ENCODE measurements at regions not wholly inside any gene's neighbourhood (a gene's known extent, or its start where the extent isn't known, plus 50 kb on each side); places are given as distances from the start of the nearest gene placed in this dataset.
A peak's percentile ranks its signal among the peaks of the same experiment; 100 is the strongest.
"Not testable (repeated sequence)": the region's sequence is repeated elsewhere in the genome, so short reads cannot be mapped to it uniquely, and the experiment has no call there.

GRCh38 chr6:73943930-73944652 is 248.1 kb downstream of the CD109 start:
- no peak for DNase-seq

GRCh38 chr6:73943411-73943810 is 247.4 kb downstream of the CD109 start:
- no peak for DNase-seq

GRCh38 chr6:73942592-73943186 is 246.7 kb downstream of the CD109 start:
- no peak for DNase-seq

- DNase-seq = no peak
Observed at GRCh38 chr6:73941892-73942291, 245.9 kb downstream of the CD109 start.

DNA sequence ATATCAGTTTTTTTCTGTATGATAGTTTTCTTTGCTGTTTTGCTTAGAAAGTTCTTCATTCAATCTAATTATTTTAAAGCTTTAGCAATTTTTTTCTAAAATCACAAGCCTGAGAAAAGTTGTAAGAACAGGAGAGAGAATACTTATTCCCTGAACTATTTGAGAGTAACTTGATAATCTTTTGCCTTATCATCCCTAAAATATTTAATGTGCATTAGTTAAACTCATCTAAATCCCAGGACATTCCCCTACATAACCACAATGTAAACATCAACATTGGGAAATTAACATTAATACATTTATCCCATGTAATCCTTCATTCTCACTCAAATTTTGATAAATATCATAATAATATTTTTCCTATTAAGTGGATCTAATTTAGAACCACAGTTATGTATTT is 241.8 kb downstream of the CD109 start:
- no peak for DNase-seq

DNA sequence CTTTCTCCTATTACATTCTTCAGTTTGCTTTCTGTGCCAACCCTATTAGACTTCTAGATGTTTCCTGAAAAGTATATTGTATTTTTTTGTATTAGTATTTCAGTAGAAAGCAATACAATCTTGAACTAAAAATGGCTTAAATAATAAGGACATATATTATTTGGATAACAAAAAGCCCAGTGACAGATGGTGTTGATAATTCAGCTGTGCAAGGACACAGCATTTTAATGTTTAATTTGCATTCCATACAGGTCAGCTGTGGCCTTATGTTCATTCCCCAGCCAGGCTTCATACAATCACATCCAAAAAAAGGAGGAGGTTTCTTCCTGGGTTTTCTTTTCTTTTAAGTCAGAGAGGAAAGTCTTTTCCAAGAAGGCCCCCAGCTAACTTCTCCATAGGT is 236.9 kb downstream of the CD109 start:
- DNase-seq = peak; percentile 35

DNA sequence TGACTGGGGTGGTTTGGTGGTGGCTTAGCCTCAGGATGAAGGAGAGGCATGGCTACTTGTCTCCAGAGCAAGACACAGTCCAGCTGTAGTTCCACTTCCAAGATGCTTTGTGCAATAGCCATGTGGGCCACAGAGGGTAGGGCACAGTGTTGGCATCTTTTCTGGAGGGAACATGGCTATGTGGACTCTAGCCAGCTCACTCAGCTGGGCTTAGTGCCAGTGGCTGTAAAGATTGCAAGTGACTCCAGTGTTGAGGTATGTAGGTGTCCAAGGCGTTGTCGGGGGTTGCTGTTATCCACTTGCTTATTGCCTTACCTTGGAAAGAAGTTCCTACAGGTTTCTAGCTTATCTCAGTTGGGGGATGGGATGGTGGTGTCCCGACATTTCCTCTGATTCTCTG is 233.4 kb downstream of the CD109 start:
- no peak for DNase-seq

GRCh38 chr6:73927421-73927820 is 231.4 kb downstream of the CD109 start:
- DNase-seq = no peak

DNA sequence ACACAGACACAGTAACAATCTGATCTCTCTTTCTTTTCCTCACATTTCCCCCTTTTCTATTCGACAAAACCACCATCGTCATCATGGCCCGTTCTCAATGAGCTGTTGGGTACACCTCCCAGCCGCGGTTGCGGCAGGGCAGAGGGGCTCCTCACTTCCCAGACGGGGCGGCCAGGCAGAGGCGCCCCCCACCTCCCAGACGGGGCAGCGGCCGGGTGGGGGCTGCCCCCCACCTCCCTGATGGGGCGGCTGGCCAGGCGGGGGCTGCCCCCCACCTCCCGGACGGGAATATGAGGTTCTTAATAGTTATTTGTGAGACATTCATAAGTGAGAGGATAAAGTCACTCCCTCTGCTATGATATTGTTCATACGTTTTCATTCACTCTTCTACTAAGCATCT is 229.7 kb downstream of the CD109 start:
- DNase-seq = not testable (repeated sequence)

DNA sequence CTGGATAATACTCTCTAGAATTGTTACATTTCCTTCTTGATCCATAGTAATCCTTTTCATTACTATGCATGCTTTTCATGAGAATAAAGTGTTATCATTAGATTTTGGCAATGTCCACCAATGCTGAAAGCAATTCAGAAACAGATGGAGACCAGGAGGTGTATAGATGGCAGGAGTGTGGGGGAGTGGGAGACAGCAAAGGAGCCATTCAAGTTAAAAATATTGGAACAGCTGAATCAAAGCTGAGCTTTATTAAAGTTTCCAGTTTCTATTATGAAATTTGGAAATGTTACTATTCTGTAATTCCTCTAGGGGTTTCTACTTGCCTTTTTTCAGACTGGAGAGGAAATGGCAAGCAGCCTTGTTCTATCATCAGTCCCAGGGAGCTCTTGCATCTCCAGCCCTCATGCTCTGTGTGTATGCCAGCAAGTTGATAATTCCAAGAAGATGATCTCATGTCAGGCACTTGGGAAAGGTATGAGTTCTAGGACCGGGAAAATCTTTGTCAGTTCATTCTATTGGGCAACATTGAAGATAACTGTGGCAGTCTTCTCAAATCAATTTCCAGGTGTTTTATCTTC is 228.0 kb downstream of the CD109 start:
- peak; percentile 84 for DNase-seq

GRCh38 chr6:73903155-73903554 is 207.2 kb downstream of the CD109 start:
- DNase-seq = no peak

DNA sequence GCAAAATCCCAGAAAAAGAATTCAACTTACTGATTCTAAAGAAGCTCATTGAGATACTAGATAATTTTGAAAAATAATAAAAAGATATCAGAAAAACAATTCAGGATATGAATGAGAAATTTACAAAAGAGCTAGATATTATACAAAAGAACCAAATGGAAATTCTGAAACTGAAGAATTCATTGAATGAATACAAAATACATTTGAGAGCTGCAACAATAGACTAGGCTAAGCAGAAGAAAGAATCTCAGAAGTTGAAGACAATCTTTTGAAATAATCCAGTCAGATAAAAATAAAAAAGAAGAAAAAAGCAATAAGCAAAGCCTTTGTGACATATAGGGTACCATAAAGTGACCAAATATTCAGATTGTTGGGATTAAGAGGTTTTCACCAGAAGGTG is 206.0 kb downstream of the CD109 start:
- no peak for DNase-seq

DNA sequence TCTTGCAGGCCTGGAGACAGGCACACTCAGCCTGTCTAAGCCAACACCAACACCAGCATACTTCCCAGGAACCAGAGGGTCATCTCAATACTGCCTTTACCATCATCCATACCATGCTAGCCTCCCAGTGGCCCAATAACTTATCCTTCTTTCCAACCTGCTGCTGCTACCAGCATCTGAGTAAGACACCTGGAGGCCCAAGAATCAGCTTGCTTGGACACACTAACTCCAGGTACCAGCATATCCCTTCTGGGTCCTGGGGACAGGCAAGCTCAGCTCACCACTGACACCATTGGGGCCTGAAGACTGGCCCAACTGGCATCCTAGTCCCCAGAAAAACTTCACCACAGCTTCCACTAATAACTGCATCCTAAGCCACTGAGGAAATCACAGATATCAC is 205.3 kb downstream of the CD109 start:
- DNase-seq = no peak

DNA sequence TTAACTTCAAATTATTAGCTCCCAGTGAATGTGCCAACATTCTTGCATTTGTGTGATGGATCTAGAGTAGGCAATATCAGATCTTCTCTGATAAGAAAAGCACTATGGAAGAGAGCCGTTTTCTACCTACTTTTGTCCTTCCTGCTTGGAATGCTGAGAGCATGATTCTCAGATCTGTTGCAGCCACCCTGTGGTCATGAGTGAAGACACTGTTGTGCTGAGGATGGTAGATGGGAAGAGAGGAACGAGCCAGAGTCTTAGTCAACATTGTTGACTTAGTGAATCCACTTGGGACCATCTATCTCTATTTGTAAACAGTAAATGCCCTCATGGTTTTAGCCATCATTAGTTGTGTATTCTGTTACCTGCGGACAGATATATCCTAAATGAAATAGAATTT is 202.6 kb downstream of the CD109 start:
- no peak for DNase-seq

DNA sequence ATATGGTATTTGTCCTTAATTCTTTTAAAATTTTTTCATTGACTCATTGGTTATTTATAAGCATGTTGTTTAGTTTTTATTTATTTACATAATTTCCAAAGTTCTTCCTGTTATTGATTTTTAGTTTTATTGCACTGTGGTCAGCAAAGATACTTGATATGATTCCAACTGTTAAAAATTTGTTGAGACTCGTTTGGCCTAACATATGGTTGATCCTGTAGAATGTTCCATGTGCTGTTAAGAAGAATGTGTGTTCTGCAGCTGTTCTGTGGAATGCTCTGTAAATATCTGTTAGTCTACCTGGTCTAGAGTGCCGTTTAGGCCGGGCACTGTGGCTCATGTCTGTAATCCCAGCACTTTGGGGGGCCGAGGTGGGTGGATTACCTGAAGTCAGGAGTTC is 197.7 kb downstream of the CD109 start:
- no peak for DNase-seq

GRCh38 chr6:73888050-73888449 is 192.0 kb downstream of the CD109 start:
- no peak for DNase-seq

- no peak for DNase-seq
Observed at GRCh38 chr6:73885393-73885792, 189.4 kb downstream of the CD109 start.

GRCh38 chr6:73884540-73884939 is 188.5 kb downstream of the CD109 start:
- DNase-seq = no peak

- no peak for DNase-seq
Observed at GRCh38 chr6:73879501-73880293, 183.7 kb downstream of the CD109 start.

- DNase-seq = no peak
Observed at GRCh38 chr6:73878403-73878802, 182.4 kb downstream of the CD109 start.

Data from muscle of arm (tissue), 1 donor.